Thyroid gland (tissue), 4 donors: ENCODE measurements at regions not wholly inside any gene's neighbourhood (a gene's known extent, or its start where the extent isn't known, plus 50 kb on each side); places are given as distances from the start of the nearest gene placed in this dataset.
A peak's percentile ranks its signal among the peaks of the same experiment; 100 is the strongest.
"Not testable (repeated sequence)": the region's sequence is repeated elsewhere in the genome, so short reads cannot be mapped to it uniquely, and the experiment has no call there.

Experiments used
- DNase-seq, 2 donors: peaks; one replicate each; pipeline ENCODE4 v3.0.0-alpha.2; 2019
- H3K27ac ChIP-seq, 3 donors: fragments of 200-600 bp; sonication (generic); 1 replicate in 2 of 3; 2 replicates in 1 of 3; pipeline ENCODE4 v1.5.1; 2016 to 2019; ENCODE audit warnings: mild to moderate bottlenecking in 1 of 3, moderate library complexity in 1 of 3
- H3K27me3 ChIP-seq: fragments of 200-600 bp; sonication (generic); one replicate; pipeline ENCODE4 v1.5.1; 2019
- H3K36me3 ChIP-seq, 2 donors: fragments of 200-600 bp; sonication (generic); one replicate each; pipeline ENCODE4 v1.5.1; 2016 to 2019
- H3K4me1 ChIP-seq, 2 donors: fragments of 200-600 bp; sonication (generic); one replicate each; pipeline ENCODE4 v1.5.1; 2017 to 2019
- H3K4me3 ChIP-seq, 3 donors: fragments of 200-600 bp; sonication (generic); replicated peaks in 1 of 3; 1 replicate in 2 of 3; 2 replicates in 1 of 3; pipeline ENCODE4 v1.5.1; 2016; ENCODE audit warnings: mild to moderate bottlenecking in 1 of 3
- H3K9me3 ChIP-seq: fragments of 200-600 bp; sonication (generic); one replicate; pipeline ENCODE4 v1.5.1; 2017
- CTCF ChIP-seq, 6 experiments: fragments of 200-600 bp in 3 of 6; fragments of 450-650 bp in 3 of 6; sonication (generic) in 3 of 6; IDR thresholded peaks; one replicate each; pipeline ENCODE4 v1.5.1; 2016 to 2019; ENCODE audit warnings: antibody characterized with exemption in 6 of 6, mild to moderate bottlenecking in 2 of 6, inconsistent platforms in 1 of 6, moderate library complexity in 1 of 6
- POLR2A ChIP-seq, 2 donors: fragments of 450-650 bp; IDR thresholded peaks; one replicate each; pipeline ENCODE4 v1.6.1; 2017; ENCODE audit warnings: antibody characterized with exemption in 2 of 2, mild to moderate bottlenecking in 2 of 2, moderate library complexity in 1 of 2
- WGBS, 2 donors: methylation state at CpG; one replicate each; pipeline ENCODE4 v1.1.5; 2017; 5-methylcytosine and 5-hydroxymethylcytosine counted together
- intact Hi-C: fragments of 100-400 bp; cut with DNase I; formaldehyde crosslinking; loops from one replicate; pipeline ENCODE4 v1.15.1; 2023

GRCh38 chr10:63675171-63675570 lies 154.0 kb downstream of the REEP3 start:
- Histone ChIP-seq H3K27me3 (no peaks in the 10 kb centered on the region), H3K9me3 (no peaks in the 10 kb centered on the region), H3K4me3 (no peak overlapping the region), H3K4me1 (peaks cover 28 to 35% of the 10 kb centered on the region in 2 donors), H3K36me3 (no peaks in the 10 kb centered on the region), H3K27ac (peak overlapping the region in 1 of 3 donors; percentile 7)
- no peak for TF ChIP-seq CTCF (IDR thresholded peaks at IDR 0.05)
- TF ChIP-seq POLR2A (IDR thresholded peaks at IDR 0.05), result no peak
- intact Hi-C loops, result no loop called here
- DNase-seq, result peak; percentile 45 to 70
- WGBS, 2 donors, result 61 to 63% methylated on average over 2 of the region's 2 CpGs

GRCh38 chr10:63677001-63677400 lies 155.8 kb downstream of the REEP3 start:
- H3K9me3 ChIP-seq, result no peaks in the 10 kb centered on the region
- intact Hi-C loops, result no loop called here
- H3K4me1 ChIP-seq, result peaks cover 16 to 18% of the 10 kb centered on the region in 2 donors
- 84 to 87% methylated on average over 2 of the region's 2 CpGs for WGBS, 2 donors
- no peak overlapping the region for H3K27ac ChIP-seq
- TF ChIP-seq POLR2A (IDR thresholded peaks at IDR 0.05) (no peak), CTCF (IDR thresholded peaks at IDR 0.05) (no peak)
- H3K4me3 ChIP-seq, result no peak overlapping the region
- no peaks in the 10 kb centered on the region for H3K36me3 ChIP-seq
- no peak for DNase-seq
- H3K27me3 ChIP-seq, result no peaks in the 10 kb centered on the region

GRCh38 chr10:63680545-63680944 lies 159.3 kb downstream of the REEP3 start:
- H3K4me3 ChIP-seq, H3K9me3 ChIP-seq, H3K27me3 ChIP-seq, H3K4me1 ChIP-seq, intact Hi-C loops, DNase-seq, H3K36me3 ChIP-seq, H3K27ac ChIP-seq: not testable (repeated sequence)
- WGBS, 2 donors, result 95 to 96% methylated on average over 1 of the region's 1 CpG

GRCh38 chr10:63681993-63682697 lies 160.9 kb downstream of the REEP3 start:
- H3K4me3 ChIP-seq, result no peak overlapping the region
- H3K27me3 ChIP-seq, result no peaks in the 10 kb centered on the region
- H3K27ac ChIP-seq, result peak overlapping the region in 1 of 3 donors; percentile 54
- DNase-seq, result no peak
- no peaks in the 10 kb centered on the region for H3K36me3 ChIP-seq
- intact Hi-C loops, result no loop called here
- WGBS, 2 donors, result 61 to 76% methylated on average over 4 of the region's 4 CpGs
- TF ChIP-seq CTCF (IDR thresholded peaks at IDR 0.05) (no peak), POLR2A (IDR thresholded peaks at IDR 0.05) (no peak)
- no peaks in the 10 kb centered on the region for H3K4me1 ChIP-seq
- no peaks in the 10 kb centered on the region for H3K9me3 ChIP-seq

- H3K9me3 ChIP-seq, H3K27me3 ChIP-seq, H3K4me1 ChIP-seq, intact Hi-C loops, H3K4me3 ChIP-seq, H3K36me3 ChIP-seq, DNase-seq: not testable (repeated sequence)
- peak overlapping the region in 1 of 3 donors; percentile 54 for H3K27ac ChIP-seq
- 86 to 91% methylated on average over 3 of the region's 3 CpGs for WGBS, 2 donors
Measured at GRCh38 chr10:63682698-63683052, 161.5 kb downstream of the REEP3 start.

- WGBS, 2 donors, result 81 to 82% methylated on average over 3 of the region's 3 CpGs
- intact Hi-C loops, result no loop called here
- no peak overlapping the region for H3K4me3 ChIP-seq
- no peaks in the 10 kb centered on the region for H3K27me3 ChIP-seq
- no peaks in the 10 kb centered on the region for H3K4me1 ChIP-seq
- H3K36me3 ChIP-seq, result no peaks in the 10 kb centered on the region
- H3K9me3 ChIP-seq, result no peaks in the 10 kb centered on the region
- H3K27ac ChIP-seq, result no peak overlapping the region
- no peak for TF ChIP-seq CTCF (IDR thresholded peaks at IDR 0.05)
- TF ChIP-seq POLR2A (IDR thresholded peaks at IDR 0.05), result no peak
- no peak for DNase-seq
Measured at GRCh38 chr10:63683223-63683622, 162.0 kb downstream of the REEP3 start.
